Right atrium auricular region (tissue), 2 donors: ENCODE measurements at regions not wholly inside any gene's neighbourhood (a gene's known extent, or its start where the extent isn't known, plus 50 kb on each side); places are given as distances from the start of the nearest gene placed in this dataset.

ENCODE experiments used
- DNase-seq: peaks from one replicate; pipeline ENCODE4 v3.0.0-alpha.2; 2019; ENCODE audit warnings: low spot score
- H3K27ac ChIP-seq, 2 donors: fragments of 200-600 bp; sonication (generic); 1 replicate in 1 of 2; 2 replicates in 1 of 2; pipeline ENCODE4 v1.5.1; 2016 to 2019
- H3K27me3 ChIP-seq, 2 donors: fragments of 200-600 bp; sonication (generic); one replicate each; pipeline versions ENCODE4 v1.5.1 to v1.6.0; 2017 to 2019
- H3K36me3 ChIP-seq: fragments of 200-600 bp; sonication (generic); one replicate; pipeline ENCODE4 v1.5.1; 2016
- H3K4me1 ChIP-seq, 2 donors: fragments of 200-600 bp; sonication (generic); one replicate each; pipeline versions ENCODE4 v1.5.1 to v1.6.0; 2017 to 2019
- H3K4me3 ChIP-seq, 2 donors: fragments of 200-600 bp; sonication (generic); 1 replicate in 1 of 2; 2 replicates in 1 of 2; pipeline ENCODE4 v1.5.1; 2017 to 2019; ENCODE audit warnings: mild to moderate bottlenecking in 1 of 2, moderate library complexity in 1 of 2
- H3K9me3 ChIP-seq, 2 donors: fragments of 200-600 bp; sonication (generic); one replicate each; pipeline ENCODE4 v1.5.1; 2019
- TF ChIP-seq, protein P1 (sequence below), 2 donors: fragments of 200-600 bp; sonication (generic); IDR thresholded peaks; one replicate each; pipeline ENCODE4 v1.5.1; 2019; ENCODE audit warnings: antibody characterized with exemption in 2 of 2

GRCh38 chr16:55146966-55147365 lies 177.0 kb upstream of the IRX6 start:
- TF ChIP-seq, protein P1, sequence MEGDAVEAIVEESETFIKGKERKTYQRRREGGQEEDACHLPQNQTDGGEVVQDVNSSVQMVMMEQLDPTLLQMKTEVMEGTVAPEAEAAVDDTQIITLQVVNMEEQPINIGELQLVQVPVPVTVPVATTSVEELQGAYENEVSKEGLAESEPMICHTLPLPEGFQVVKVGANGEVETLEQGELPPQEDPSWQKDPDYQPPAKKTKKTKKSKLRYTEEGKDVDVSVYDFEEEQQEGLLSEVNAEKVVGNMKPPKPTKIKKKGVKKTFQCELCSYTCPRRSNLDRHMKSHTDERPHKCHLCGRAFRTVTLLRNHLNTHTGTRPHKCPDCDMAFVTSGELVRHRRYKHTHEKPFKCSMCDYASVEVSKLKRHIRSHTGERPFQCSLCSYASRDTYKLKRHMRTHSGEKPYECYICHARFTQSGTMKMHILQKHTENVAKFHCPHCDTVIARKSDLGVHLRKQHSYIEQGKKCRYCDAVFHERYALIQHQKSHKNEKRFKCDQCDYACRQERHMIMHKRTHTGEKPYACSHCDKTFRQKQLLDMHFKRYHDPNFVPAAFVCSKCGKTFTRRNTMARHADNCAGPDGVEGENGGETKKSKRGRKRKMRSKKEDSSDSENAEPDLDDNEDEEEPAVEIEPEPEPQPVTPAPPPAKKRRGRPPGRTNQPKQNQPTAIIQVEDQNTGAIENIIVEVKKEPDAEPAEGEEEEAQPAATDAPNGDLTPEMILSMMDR (IDR thresholded peaks at IDR 0.05), result no peak
- no peak overlapping the region for H3K4me3 ChIP-seq
- DNase-seq, result no peak
- H3K9me3 ChIP-seq, result peaks cover 0 to 8% of the 10 kb centered on the region in 2 donors
- H3K36me3 ChIP-seq, result no peaks in the 10 kb centered on the region
- H3K27me3 ChIP-seq, result no peaks in the 10 kb centered on the region
- H3K27ac ChIP-seq, result no peak overlapping the region
- no peaks in the 10 kb centered on the region for H3K4me1 ChIP-seq

DNA sequence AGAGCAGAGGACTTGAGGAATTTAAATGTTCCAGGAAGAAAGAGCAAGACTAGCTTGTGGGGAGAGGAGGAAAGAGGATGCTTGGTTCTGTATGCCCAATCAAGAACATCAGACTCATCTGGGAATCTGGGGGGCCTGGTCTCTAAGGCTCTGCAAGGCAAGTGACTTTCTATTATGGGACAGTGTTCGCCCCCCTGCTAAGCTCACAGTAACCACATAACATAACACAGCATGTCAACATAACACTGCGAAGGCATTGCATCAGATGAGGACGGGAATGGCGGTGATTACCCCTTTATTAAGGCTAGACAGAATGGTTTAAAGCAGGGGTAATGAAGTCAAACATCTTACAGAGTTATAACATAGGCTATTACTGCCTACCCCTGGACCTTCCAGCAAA lies 176.6 kb upstream of the IRX6 start:
- Histone ChIP-seq H3K4me1 (no peaks in the 10 kb centered on the region), H3K27ac (no peak overlapping the region), H3K4me3 (no peak overlapping the region), H3K27me3 (no peaks in the 10 kb centered on the region), H3K36me3 (no peaks in the 10 kb centered on the region), H3K9me3 (peaks cover 0 to 8% of the 10 kb centered on the region in 2 donors)
- DNase-seq, result no peak
- TF ChIP-seq, protein P1 (IDR thresholded peaks at IDR 0.05), result no peak

DNA sequence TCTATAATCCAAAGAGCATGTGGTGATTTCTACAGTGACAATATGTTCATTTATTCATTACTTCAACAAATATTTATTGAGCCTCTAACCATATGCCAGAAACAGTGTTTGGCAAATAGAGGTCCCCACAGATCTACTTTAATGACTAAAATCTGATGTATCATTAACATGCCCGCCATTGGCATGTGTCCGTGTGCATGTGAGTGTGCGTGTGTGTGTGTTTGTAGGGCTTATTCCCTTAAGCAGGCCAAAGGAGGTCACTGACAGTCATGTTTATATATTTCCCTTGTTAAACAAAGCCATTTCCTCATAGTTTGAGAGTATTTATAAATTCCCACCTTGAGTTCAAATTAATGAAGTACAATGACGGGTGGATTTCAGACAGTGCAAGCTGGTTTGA lies 174.4 kb upstream of the IRX6 start:
- Histone ChIP-seq H3K27me3 (no peaks in the 10 kb centered on the region), H3K9me3 (peaks cover 0 to 8% of the 10 kb centered on the region in 2 donors), H3K36me3 (no peaks in the 10 kb centered on the region), H3K27ac (no peak overlapping the region), H3K4me1 (no peaks in the 10 kb centered on the region), H3K4me3 (no peak overlapping the region)
- DNase-seq, result no peak
- TF ChIP-seq, protein P1 (IDR thresholded peaks at IDR 0.05), result no peak

- Histone ChIP-seq H3K27ac (no peak overlapping the region), H3K36me3 (no peaks in the 10 kb centered on the region), H3K9me3 (peaks cover 0 to 8% of the 10 kb centered on the region in 2 donors), H3K4me3 (no peak overlapping the region), H3K27me3 (no peaks in the 10 kb centered on the region), H3K4me1 (no peaks in the 10 kb centered on the region)
- TF ChIP-seq, protein P1 (IDR thresholded peaks at IDR 0.05), result no peak
- DNase-seq, result no peak
Observed at GRCh38 chr16:55151561-55152305, 172.3 kb upstream of the IRX6 start.

GRCh38 chr16:55152875-55153390 lies 171.1 kb upstream of the IRX6 start:
- no peaks in the 10 kb centered on the region for H3K4me1 ChIP-seq
- no peak for DNase-seq
- H3K27me3 ChIP-seq, result no peaks in the 10 kb centered on the region
- TF ChIP-seq, protein P1 (IDR thresholded peaks at IDR 0.05), result no peak
- H3K27ac ChIP-seq, result no peak overlapping the region
- H3K4me3 ChIP-seq, result no peak overlapping the region
- peaks cover 0 to 8% of the 10 kb centered on the region in 2 donors for H3K9me3 ChIP-seq
- no peaks in the 10 kb centered on the region for H3K36me3 ChIP-seq
